ENCODE measurements at regions not wholly inside any gene's neighbourhood (a gene's known extent, or its start where the extent isn't known, plus 50 kb on each side); places are given as distances from the start of the nearest gene placed in this dataset.

DNA sequence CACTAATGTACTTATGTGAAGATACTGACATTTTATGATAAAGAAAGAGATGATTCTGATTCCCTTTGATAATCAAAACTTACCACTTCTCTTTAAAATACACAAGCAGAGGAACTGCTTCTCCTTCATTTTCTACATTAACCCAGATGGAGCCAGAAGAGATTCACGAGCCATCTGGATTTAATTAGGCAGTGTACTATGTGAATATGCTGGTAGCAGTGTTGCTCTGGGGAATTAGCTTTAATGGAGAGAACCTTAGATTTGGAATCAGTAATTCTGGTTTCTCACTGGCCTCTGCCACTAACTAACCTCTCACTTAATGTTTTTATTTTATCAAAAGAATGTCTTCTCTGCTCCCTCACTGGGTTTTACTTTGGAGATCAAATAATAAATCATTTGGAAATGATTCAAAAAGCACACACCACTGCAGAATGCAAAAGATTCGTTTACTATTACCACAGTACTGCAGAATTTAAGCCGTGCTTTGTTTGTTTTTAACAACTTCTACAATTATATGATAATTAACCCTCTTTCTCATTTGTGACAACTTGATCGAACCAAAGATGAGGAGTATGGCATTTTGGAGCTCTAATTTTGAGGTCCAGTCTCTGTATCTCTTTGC lies 77.5 kb upstream of the PHYHIPL start:
- Histone ChIP-seq H3K9me3 (no peaks in the 10 kb centered on the region), H3K27ac (peak overlapping the region in 1 of 12 donors; percentile 11), H3K36me3 (no peaks in the 10 kb centered on the region), H3K27me3 (no peaks in the 10 kb centered on the region), H3K4me1 (peaks cover 0 to 5% (median 0%) of the 10 kb centered on the region in 12 donors), H3K4me3 (no peak overlapping the region)
- WGBS, 4 donors: 53 to 68% (median 63%) methylated on average over 4 of the region's 4 CpGs
- TF ChIP-seq, protein P1, sequence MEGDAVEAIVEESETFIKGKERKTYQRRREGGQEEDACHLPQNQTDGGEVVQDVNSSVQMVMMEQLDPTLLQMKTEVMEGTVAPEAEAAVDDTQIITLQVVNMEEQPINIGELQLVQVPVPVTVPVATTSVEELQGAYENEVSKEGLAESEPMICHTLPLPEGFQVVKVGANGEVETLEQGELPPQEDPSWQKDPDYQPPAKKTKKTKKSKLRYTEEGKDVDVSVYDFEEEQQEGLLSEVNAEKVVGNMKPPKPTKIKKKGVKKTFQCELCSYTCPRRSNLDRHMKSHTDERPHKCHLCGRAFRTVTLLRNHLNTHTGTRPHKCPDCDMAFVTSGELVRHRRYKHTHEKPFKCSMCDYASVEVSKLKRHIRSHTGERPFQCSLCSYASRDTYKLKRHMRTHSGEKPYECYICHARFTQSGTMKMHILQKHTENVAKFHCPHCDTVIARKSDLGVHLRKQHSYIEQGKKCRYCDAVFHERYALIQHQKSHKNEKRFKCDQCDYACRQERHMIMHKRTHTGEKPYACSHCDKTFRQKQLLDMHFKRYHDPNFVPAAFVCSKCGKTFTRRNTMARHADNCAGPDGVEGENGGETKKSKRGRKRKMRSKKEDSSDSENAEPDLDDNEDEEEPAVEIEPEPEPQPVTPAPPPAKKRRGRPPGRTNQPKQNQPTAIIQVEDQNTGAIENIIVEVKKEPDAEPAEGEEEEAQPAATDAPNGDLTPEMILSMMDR (IDR thresholded peaks at IDR 0.05): no peak
- no peak for TF ChIP-seq POLR2A (IDR thresholded peaks at IDR 0.05)
- no peak for ATAC-seq
- intact Hi-C loops (cut with DNase I): no loop called here
- DNase-seq: no peak

GRCh38 chr10:59099481-59099880 lies 77.0 kb upstream of the PHYHIPL start:
- Histone ChIP-seq H3K27me3 (no peaks in the 10 kb centered on the region), H3K4me3 (no peak overlapping the region), H3K9me3 (no peaks in the 10 kb centered on the region), H3K27ac (peak overlapping the region in 1 of 12 donors; percentile 11), H3K36me3 (no peaks in the 10 kb centered on the region), H3K4me1 (peaks cover 0 to 5% (median 0%) of the 10 kb centered on the region in 12 donors)
- no peak for ATAC-seq
- 44 to 56% (median 50%) methylated on average over 2 of the region's 2 CpGs for whole genome bisulfite sequencing, 4 donors
- intact Hi-C loops (cut with DNase I): no loop called here
- DNase-seq: no peak
- no peak for TF ChIP-seq POLR2A (IDR thresholded peaks at IDR 0.05)
- TF ChIP-seq, protein P1 (IDR thresholded peaks at IDR 0.05): no peak

GRCh38 chr10:59102394-59102793 lies 74.0 kb upstream of the PHYHIPL start:
- Histone ChIP-seq H3K4me3 (no peak overlapping the region), H3K36me3 (no peaks in the 10 kb centered on the region), H3K4me1 (peaks cover 0 to 5% (median 0%) of the 10 kb centered on the region in 12 donors), H3K27ac (no peak overlapping the region), H3K27me3 (no peaks in the 10 kb centered on the region), H3K9me3 (no peaks in the 10 kb centered on the region)
- 86 to 92% (median 89%) methylated on average over 4 of the region's 4 CpGs for WGBS, 4 donors
- intact Hi-C loops (cut with DNase I): no loop called here
- DNase-seq (no peak), ATAC-seq (no peak)
- TF ChIP-seq, protein P1 (IDR thresholded peaks at IDR 0.05): no peak
- no peak for TF ChIP-seq POLR2A (IDR thresholded peaks at IDR 0.05)

DNA sequence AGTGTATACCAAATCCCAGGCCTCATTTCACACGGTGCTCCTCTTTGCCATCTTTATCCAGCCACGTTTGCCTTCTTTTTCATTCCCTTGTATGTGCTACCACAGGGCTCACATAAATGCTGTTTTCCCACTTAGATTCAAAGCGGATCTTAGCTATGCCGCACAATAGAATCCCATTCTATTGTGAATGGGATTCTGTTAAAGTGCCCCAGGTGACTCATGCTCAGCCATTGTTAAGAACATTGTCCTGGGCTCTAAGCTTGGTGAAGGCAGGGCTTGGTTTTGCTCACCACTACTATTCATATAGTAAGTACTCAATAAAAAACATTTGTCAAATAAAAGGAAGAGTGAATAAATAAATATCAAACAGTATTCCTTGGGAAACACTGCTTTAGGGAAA lies 72.3 kb upstream of the PHYHIPL start:
- H3K4me1 ChIP-seq: no peaks in the 10 kb centered on the region
- H3K27ac ChIP-seq: no peak overlapping the region
- no peaks in the 10 kb centered on the region for H3K36me3 ChIP-seq
- H3K27me3 ChIP-seq: no peaks in the 10 kb centered on the region
- intact Hi-C loops (cut with DNase I): no loop called here
- no peak for TF ChIP-seq POLR2A (IDR thresholded peaks at IDR 0.05)
- TF ChIP-seq, protein P1 (IDR thresholded peaks at IDR 0.05): no peak
- no peak for ATAC-seq
- DNase-seq: no peak
- no peak overlapping the region for H3K4me3 ChIP-seq
- 83 to 92% (median 90%) methylated on average over 4 of the region's 4 CpGs for WGBS, 4 donors
- H3K9me3 ChIP-seq: no peaks in the 10 kb centered on the region

Measured in heart left ventricle (tissue), 16 donors.